ENCODE measurements at regions not wholly inside any gene's neighbourhood (a gene's known extent, or its start where the extent isn't known, plus 50 kb on each side); places are given as distances from the start of the nearest gene placed in this dataset.

DNA sequence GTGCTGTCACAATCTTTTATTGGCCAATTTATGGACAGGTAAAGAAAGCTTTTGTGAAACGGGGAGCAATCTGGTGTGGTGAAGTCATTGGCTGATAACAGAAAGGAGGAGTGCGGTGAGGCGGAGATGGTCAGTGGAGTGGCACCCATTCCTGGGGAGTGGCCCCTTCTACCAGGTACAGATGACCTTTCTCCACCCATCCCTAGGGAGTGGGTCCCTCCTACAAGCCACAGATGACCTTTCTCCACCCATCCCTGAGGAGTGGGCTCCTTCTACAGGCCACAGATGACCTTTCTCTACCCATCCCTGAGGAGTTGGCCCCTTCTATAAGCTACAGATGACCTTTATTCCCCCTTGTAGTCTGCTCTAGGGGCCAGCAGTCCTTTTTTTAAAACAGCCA lies 267.6 kb upstream of the IRX2 start:
- POLR2A ChIA-PET = no interaction called here
- no peak for ATAC-seq

More for the DNA sequence above, 267.6 kb upstream of the IRX2 start:
- Histone ChIP-seq H3K27me3 (ENCODE audit: insufficient read depth, low read length) (no peaks in the 10 kb centered on the region), H3K27ac (ENCODE audit: low read depth, low read length) (no peak overlapping the region), H3K4me1 (ENCODE audit: control insufficient read depth in 1 of 2, insufficient read depth in 2 of 2, low read length in 2 of 2) (no peaks in the 10 kb centered on the region), H3K9me2 (ENCODE audit: insufficient read depth) (no peaks in the 10 kb centered on the region), H3K4me3 (replicated peaks in 1 of 2; ENCODE audit: low read depth in 1 of 2, low read length in 2 of 2) (no peak overlapping the region), H3K4me2 (ENCODE audit: low read length) (no peak overlapping the region), H4K20me1 (ENCODE audit: insufficient read depth) (no peaks in the 10 kb centered on the region), H2AFZ (ENCODE audit: low read depth, low read length, poor library complexity, severe bottlenecking) (no peak overlapping the region), H3K9me3 (ENCODE audit: control insufficient read depth in 1 of 2, insufficient read depth in 1 of 2, low read depth in 1 of 2, low read length in 2 of 2) (peaks cover 0 to 22% of the 10 kb centered on the region in 2 experiments; a peak in 2 of 4 replicates), H3K9ac (ENCODE audit: low read length) (no peak overlapping the region), H3K36me3 (ENCODE audit: control insufficient read depth in 1 of 2, insufficient read depth in 2 of 2, low read length in 2 of 2) (no peaks in the 10 kb centered on the region), H3K79me2 (ENCODE audit: insufficient read depth, low read length) (no peaks in the 10 kb centered on the region)
- TF ChIP-seq, protein P1, sequence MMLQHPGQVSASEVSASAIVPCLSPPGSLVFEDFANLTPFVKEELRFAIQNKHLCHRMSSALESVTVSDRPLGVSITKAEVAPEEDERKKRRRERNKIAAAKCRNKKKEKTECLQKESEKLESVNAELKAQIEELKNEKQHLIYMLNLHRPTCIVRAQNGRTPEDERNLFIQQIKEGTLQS (IDR thresholded peaks at IDR 0.05) = no peak
- TF ChIP-seq JUND (IDR thresholded peaks at IDR 0.05) = no peak
- no peak for TF ChIP-seq POLR2A (IDR thresholded peaks at IDR 0.05; ENCODE audit: borderline replicate concordance, extremely low read depth, insufficient read depth, insufficient read length)
- no peak for TF ChIP-seq RAD21 (IDR thresholded peaks at IDR 0.05; ENCODE audit: low read depth)
- TF ChIP-seq CBX3 (IDR thresholded peaks at IDR 0.05; ENCODE audit: low read depth) = no peak
- TF ChIP-seq SP1 (IDR thresholded peaks at IDR 0.05; ENCODE audit: low read depth) = no peak
- no peak for TF ChIP-seq ZBTB33 (IDR thresholded peaks at IDR 0.05; ENCODE audit: extremely low read depth, insufficient replicate concordance, low read length)
- TF ChIP-seq, protein P2, sequence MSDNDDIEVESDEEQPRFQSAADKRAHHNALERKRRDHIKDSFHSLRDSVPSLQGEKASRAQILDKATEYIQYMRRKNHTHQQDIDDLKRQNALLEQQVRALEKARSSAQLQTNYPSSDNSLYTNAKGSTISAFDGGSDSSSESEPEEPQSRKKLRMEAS (IDR thresholded peaks at IDR 0.05) = no peak
- TF ChIP-seq FOSL1 (IDR thresholded peaks at IDR 0.05; ENCODE audit: low read depth) = no peak
- TF ChIP-seq EZH2 (IDR thresholded peaks at IDR 0.05) = no peak
- TF ChIP-seq, protein P3, sequence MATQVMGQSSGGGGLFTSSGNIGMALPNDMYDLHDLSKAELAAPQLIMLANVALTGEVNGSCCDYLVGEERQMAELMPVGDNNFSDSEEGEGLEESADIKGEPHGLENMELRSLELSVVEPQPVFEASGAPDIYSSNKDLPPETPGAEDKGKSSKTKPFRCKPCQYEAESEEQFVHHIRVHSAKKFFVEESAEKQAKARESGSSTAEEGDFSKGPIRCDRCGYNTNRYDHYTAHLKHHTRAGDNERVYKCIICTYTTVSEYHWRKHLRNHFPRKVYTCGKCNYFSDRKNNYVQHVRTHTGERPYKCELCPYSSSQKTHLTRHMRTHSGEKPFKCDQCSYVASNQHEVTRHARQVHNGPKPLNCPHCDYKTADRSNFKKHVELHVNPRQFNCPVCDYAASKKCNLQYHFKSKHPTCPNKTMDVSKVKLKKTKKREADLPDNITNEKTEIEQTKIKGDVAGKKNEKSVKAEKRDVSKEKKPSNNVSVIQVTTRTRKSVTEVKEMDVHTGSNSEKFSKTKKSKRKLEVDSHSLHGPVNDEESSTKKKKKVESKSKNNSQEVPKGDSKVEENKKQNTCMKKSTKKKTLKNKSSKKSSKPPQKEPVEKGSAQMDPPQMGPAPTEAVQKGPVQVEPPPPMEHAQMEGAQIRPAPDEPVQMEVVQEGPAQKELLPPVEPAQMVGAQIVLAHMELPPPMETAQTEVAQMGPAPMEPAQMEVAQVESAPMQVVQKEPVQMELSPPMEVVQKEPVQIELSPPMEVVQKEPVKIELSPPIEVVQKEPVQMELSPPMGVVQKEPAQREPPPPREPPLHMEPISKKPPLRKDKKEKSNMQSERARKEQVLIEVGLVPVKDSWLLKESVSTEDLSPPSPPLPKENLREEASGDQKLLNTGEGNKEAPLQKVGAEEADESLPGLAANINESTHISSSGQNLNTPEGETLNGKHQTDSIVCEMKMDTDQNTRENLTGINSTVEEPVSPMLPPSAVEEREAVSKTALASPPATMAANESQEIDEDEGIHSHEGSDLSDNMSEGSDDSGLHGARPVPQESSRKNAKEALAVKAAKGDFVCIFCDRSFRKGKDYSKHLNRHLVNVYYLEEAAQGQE (IDR thresholded peaks at IDR 0.05; ENCODE audit: low read depth) = no peak
- TF ChIP-seq, protein P4, sequence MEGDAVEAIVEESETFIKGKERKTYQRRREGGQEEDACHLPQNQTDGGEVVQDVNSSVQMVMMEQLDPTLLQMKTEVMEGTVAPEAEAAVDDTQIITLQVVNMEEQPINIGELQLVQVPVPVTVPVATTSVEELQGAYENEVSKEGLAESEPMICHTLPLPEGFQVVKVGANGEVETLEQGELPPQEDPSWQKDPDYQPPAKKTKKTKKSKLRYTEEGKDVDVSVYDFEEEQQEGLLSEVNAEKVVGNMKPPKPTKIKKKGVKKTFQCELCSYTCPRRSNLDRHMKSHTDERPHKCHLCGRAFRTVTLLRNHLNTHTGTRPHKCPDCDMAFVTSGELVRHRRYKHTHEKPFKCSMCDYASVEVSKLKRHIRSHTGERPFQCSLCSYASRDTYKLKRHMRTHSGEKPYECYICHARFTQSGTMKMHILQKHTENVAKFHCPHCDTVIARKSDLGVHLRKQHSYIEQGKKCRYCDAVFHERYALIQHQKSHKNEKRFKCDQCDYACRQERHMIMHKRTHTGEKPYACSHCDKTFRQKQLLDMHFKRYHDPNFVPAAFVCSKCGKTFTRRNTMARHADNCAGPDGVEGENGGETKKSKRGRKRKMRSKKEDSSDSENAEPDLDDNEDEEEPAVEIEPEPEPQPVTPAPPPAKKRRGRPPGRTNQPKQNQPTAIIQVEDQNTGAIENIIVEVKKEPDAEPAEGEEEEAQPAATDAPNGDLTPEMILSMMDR (IDR thresholded peaks at IDR 0.05 in 2 of 3, conservative IDR thresholded peaks at IDR 0.05 in 1 of 3; ENCODE audit: borderline replicate concordance in 1 of 3, insufficient read depth in 1 of 3, low read depth in 2 of 3, low read length in 2 of 3) = no peak
- no peak for TF ChIP-seq ZNF274 (IDR thresholded peaks at IDR 0.05; ENCODE audit: low read depth, low read length)
- TF ChIP-seq ZFX (IDR thresholded peaks at IDR 0.05) = no peak
- TF ChIP-seq EZH2phosphoT487 (IDR thresholded peaks at IDR 0.05; ENCODE audit: borderline replicate concordance) = no peak
- TF ChIP-seq SRF (IDR thresholded peaks at IDR 0.05; ENCODE audit: low read depth) = no peak
- no peak for TF ChIP-seq EGR1 (IDR thresholded peaks at IDR 0.05; ENCODE audit: low read depth)
- TF ChIP-seq TCF7L2 (IDR thresholded peaks at IDR 0.05; ENCODE audit: borderline replicate concordance, extremely low read depth, insufficient read depth, insufficient read length) = no peak
- intact Hi-C loops (cut with micrococcal nuclease) = no loop called here
- RAD21 ChIA-PET (ENCODE audit: low non-redundant PET in 1 of 2, low total read pairs in 2 of 2, uncharacterized antibody in 2 of 2, unreplicated experiment in 2 of 2) = no interaction called here
- BruUV-seq (replicated peaks) = no TSS peak
- CTCF ChIA-PET = no interaction called here
- no peak for DNase-seq (ENCODE audit: low read depth, low spot score)
